Common myeloid progenitor, CD34-positive (primary cell): ENCODE measurements at regions not wholly inside any gene's neighbourhood (a gene's known extent, or its start where the extent isn't known, plus 50 kb on each side); places are given as distances from the start of the nearest gene placed in this dataset.

Experiments
- CTCF ChIA-PET: fragments of 350-600 bp; sonication (Branson Sonifier 250); formaldehyde crosslinking; loops from one replicate; lab custom pipeline; 2021; ENCODE audit warnings: antibody characterized with exemption; lab: Charles Lee
- POLR2A ChIA-PET: fragments of 350-600 bp; sonication (Branson Sonifier 250); formaldehyde crosslinking; loops from one replicate; lab custom pipeline; 2021; ENCODE audit warnings: antibody characterized with exemption; lab: Charles Lee
- DNase-seq, 3 donors: peaks; one replicate each; pipeline versions ENCODE4 v3.0.0 to v3.0.0-alpha.2; 2013
- H3K27ac ChIP-seq, 2 experiments: 1 replicate in 1 of 2; 2 replicates in 1 of 2; pipeline ENCODE4 v1.7.0; 2013; ENCODE audit warnings: inconsistent platforms in 2 of 2, low read length in 2 of 2, mild to moderate bottlenecking in 2 of 2, low read depth in 1 of 2, moderate library complexity in 1 of 2; ENCODE audit not compliant: severe bottlenecking in 2 of 2, insufficient read depth in 1 of 2, poor library complexity in 1 of 2
- H3K27me3 ChIP-seq, 5 experiments: replicated peaks in 2 of 5; 1 replicate in 3 of 5; 2 replicates in 2 of 5; pipeline versions ENCODE4 v1.6.1 to v1.7.0; 2013; ENCODE audit warnings: low read length in 4 of 5, mild to moderate bottlenecking in 2 of 5, moderate library complexity in 2 of 5, inconsistent platforms in 1 of 5; ENCODE audit not compliant: insufficient read depth in 5 of 5, control insufficient read depth in 4 of 5
- H3K36me3 ChIP-seq, 4 experiments: 1 replicate in 2 of 4; 2 replicates in 2 of 4; pipeline versions ENCODE4 v1.6.1 to v1.7.0; 2013; ENCODE audit warnings: low read length in 3 of 4, control low read depth in 1 of 4, mild to moderate bottlenecking in 1 of 4; ENCODE audit not compliant: control insufficient read depth in 4 of 4, insufficient read depth in 4 of 4
- H3K4me1 ChIP-seq, 4 experiments: 1 replicate in 3 of 4; 2 replicates in 1 of 4; pipeline versions ENCODE4 v1.6.1 to v1.7.1; 2013; ENCODE audit warnings: low read length in 3 of 4, mild to moderate bottlenecking in 3 of 4, control low read depth in 1 of 4, inconsistent platforms in 1 of 4, moderate library complexity in 1 of 4; ENCODE audit not compliant: control insufficient read depth in 4 of 4, insufficient read depth in 4 of 4; ENCODE audit errors: control extremely low read depth in 1 of 4
- H3K4me3 ChIP-seq, 7 experiments: 1 replicate in 4 of 7; 2 replicates in 3 of 7; pipeline versions ENCODE4 v1.5.1 to v1.7.0; 2013; ENCODE audit warnings: mild to moderate bottlenecking in 7 of 7, low read length in 6 of 7, moderate library complexity in 6 of 7, inconsistent platforms in 2 of 7, low read depth in 2 of 7, control low read depth in 1 of 7; ENCODE audit not compliant: insufficient read depth in 4 of 7, control insufficient read depth in 1 of 7; ENCODE audit errors: extremely low read depth in 1 of 7
- H3K9me3 ChIP-seq, 5 experiments: 1 replicate in 4 of 5; 2 replicates in 1 of 5; pipeline versions ENCODE4 v1.6.1 to v1.7.1; 2013; ENCODE audit warnings: low read length in 4 of 5, mild to moderate bottlenecking in 2 of 5, inconsistent platforms in 1 of 5, low read depth in 1 of 5, moderate library complexity in 1 of 5; ENCODE audit not compliant: control insufficient read depth in 4 of 5, insufficient read depth in 2 of 5; ENCODE audit errors: control extremely low read depth in 1 of 5
- WGBS: methylation state at CpG from one replicate; pipeline ENCODE4 v1.1.5; 2013; ENCODE audit not compliant: insufficient coverage; 5-methylcytosine and 5-hydroxymethylcytosine counted together

- ChIA-PET CTCF (no interaction called here), POLR2A (no interaction called here)
- no peaks in the 10 kb centered on the region for H3K36me3 ChIP-seq
- WGBS = 91% methylated on average over 4 of the region's 6 CpGs
- H3K4me1 ChIP-seq = no peaks in the 10 kb centered on the region
- no peaks in the 10 kb centered on the region for H3K9me3 ChIP-seq
- no peak overlapping the region for H3K27ac ChIP-seq
- DNase-seq = no peak
- peaks cover 0 to 17% (median 4%) of the 10 kb centered on the region in 5 experiments for H3K27me3 ChIP-seq
- H3K4me3 ChIP-seq = no peak overlapping the region
Observed at GRCh38 chr2:219851169-219851568, 223.7 kb downstream of the SLC4A3 start.

GRCh38 chr2:219851801-219852481 is 224.5 kb downstream of the SLC4A3 start:
- ChIA-PET POLR2A (no interaction called here), CTCF (no interaction called here)
- Histone ChIP-seq H3K36me3 (no peaks in the 10 kb centered on the region), H3K27ac (no peak overlapping the region), H3K27me3 (peaks cover 0 to 17% (median 4%) of the 10 kb centered on the region in 5 experiments), H3K9me3 (no peaks in the 10 kb centered on the region), H3K4me3 (no peak overlapping the region), H3K4me1 (no peaks in the 10 kb centered on the region)
- DNase-seq = no peak
- WGBS = 41% methylated on average over 22 of the region's 22 CpGs

- POLR2A ChIA-PET = no interaction called here
- CTCF ChIA-PET = no interaction called here
- no peaks in the 10 kb centered on the region for H3K9me3 ChIP-seq
- no peak for DNase-seq
- no peak overlapping the region for H3K4me3 ChIP-seq
- H3K4me1 ChIP-seq = no peaks in the 10 kb centered on the region
- no peak overlapping the region for H3K27ac ChIP-seq
- 64% methylated on average over 8 of the region's 12 CpGs for WGBS
- H3K27me3 ChIP-seq = peaks cover 0 to 17% (median 4%) of the 10 kb centered on the region in 5 experiments
- H3K36me3 ChIP-seq = no peaks in the 10 kb centered on the region
Observed at GRCh38 chr2:219852626-219853025, 225.2 kb downstream of the SLC4A3 start.

- no peak overlapping the region for H3K27ac ChIP-seq
- H3K4me1 ChIP-seq = no peaks in the 10 kb centered on the region
- POLR2A ChIA-PET = no interaction called here
- DNase-seq = no peak
- H3K36me3 ChIP-seq = no peaks in the 10 kb centered on the region
- H3K27me3 ChIP-seq = peaks cover 0 to 16% (median 4%) of the 10 kb centered on the region in 5 experiments
- CTCF ChIA-PET = no interaction called here
- no peaks in the 10 kb centered on the region for H3K9me3 ChIP-seq
- 97% methylated on average over 3 of the region's 3 CpGs for WGBS
- H3K4me3 ChIP-seq = no peak overlapping the region
Observed at GRCh38 chr2:219856602-219857001, 229.2 kb downstream of the SLC4A3 start.

GRCh38 chr2:219857751-219858150 is 230.3 kb downstream of the SLC4A3 start:
- ChIA-PET POLR2A (no interaction called here), CTCF (no interaction called here)
- DNase-seq = no peak
- H3K27me3 ChIP-seq = peaks cover 0 to 5% (median 3%) of the 10 kb centered on the region in 5 experiments
- no peaks in the 10 kb centered on the region for H3K36me3 ChIP-seq
- H3K9me3 ChIP-seq = no peaks in the 10 kb centered on the region
- WGBS = 92% methylated on average over 4 of the region's 4 CpGs
- H3K4me3 ChIP-seq = no peak overlapping the region
- H3K27ac ChIP-seq = no peak overlapping the region
- H3K4me1 ChIP-seq = no peaks in the 10 kb centered on the region

- 100% methylated on average over 3 of the region's 3 CpGs for WGBS
- Histone ChIP-seq H3K4me1 (no peaks in the 10 kb centered on the region), H3K27me3 (no peaks in the 10 kb centered on the region), H3K36me3 (no peaks in the 10 kb centered on the region), H3K9me3 (no peaks in the 10 kb centered on the region), H3K4me3 (no peak overlapping the region), H3K27ac (no peak overlapping the region)
- DNase-seq = no peak
- POLR2A ChIA-PET = no interaction called here
- CTCF ChIA-PET = no interaction called here
Observed at GRCh38 chr2:219861307-219861706, 233.9 kb downstream of the SLC4A3 start.

GRCh38 chr2:219864154-219864553 is 236.7 kb downstream of the SLC4A3 start:
- H3K9me3 ChIP-seq = peaks cover 0 to 2% (median 0%) of the 10 kb centered on the region in 5 experiments
- CTCF ChIA-PET = no interaction called here
- H3K4me3 ChIP-seq = no peak overlapping the region
- POLR2A ChIA-PET = no interaction called here
- DNase-seq = no peak
- H3K36me3 ChIP-seq = no peaks in the 10 kb centered on the region
- WGBS = 40% methylated on average over 2 of the region's 2 CpGs
- no peaks in the 10 kb centered on the region for H3K4me1 ChIP-seq
- H3K27me3 ChIP-seq = no peaks in the 10 kb centered on the region
- H3K27ac ChIP-seq = no peak overlapping the region
